GM21786 (cell line): ENCODE measurements at regions not wholly inside any gene's neighbourhood (a gene's known extent, or its start where the extent isn't known, plus 50 kb on each side); places are given as distances from the start of the nearest gene placed in this dataset.
A peak's percentile ranks its signal among the peaks of the same experiment; 100 is the strongest.
"Not testable (repeated sequence)": the region's sequence is repeated elsewhere in the genome, so short reads cannot be mapped to it uniquely, and the experiment has no call there.

ENCODE experiments used
- ATAC-seq: cut with Tn5 transposase; IDR thresholded peaks from one replicate; pipeline ENCODE4 v1.9.1; 2021; ENCODE audit not compliant: unreplicated experiment

DNA sequence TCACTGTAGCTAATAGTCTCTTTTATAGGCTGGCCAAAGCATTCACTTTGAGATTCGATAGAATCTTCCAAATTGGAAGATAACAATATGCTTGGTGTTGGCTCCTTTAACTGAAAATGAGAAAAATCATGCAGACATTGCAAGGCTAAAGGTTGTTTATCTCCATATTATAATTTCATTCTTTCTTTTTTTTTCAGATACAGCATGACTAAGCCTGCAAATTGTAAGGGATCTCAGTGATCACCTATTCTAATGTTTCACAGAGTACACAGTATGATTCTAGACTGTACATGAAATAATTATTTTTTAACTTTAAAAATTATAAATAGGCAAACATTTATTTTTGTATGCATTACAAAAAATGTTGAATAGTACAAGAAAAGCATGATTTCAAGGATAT is 451.7 kb upstream of the DDI1 start:
- no peak for ATAC-seq

DNA sequence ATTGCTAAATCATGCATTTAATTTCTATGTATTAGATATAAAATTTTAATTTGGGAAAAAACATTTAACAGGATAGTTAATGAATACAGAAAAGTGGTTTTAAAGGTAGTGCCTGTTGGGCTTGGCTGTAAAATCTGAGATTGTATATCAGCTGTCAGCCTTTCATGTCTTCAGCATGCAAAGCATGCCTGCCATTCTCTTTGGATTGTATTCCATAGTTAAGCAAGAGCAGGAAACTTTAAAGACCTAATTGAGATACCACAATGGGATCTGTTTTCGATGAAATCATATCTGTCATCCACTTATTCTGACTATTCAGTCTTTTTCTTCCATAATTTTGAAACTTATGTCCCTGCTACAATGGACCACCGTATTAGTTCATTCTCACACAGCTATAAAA is 451.0 kb upstream of the DDI1 start:
- ATAC-seq = no peak

DNA sequence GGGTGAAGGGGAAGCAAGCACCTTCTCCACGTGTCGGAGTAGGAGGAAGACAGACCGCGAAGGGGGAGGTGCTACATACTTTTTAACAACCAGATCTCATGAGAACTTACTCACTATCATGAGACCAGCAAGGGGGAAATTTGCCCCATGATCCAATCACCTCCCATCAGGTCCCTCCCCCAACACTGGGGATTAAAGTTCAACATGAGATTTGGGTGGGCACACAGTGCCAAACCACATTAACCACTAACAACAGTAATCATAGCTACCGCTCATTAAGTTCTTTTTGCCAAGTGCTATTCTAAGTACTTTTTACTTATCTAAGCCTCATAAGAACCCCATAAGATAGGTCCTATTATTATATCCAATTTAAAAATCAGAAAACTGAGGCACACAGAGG is 450.5 kb upstream of the DDI1 start:
- no peak for ATAC-seq

DNA sequence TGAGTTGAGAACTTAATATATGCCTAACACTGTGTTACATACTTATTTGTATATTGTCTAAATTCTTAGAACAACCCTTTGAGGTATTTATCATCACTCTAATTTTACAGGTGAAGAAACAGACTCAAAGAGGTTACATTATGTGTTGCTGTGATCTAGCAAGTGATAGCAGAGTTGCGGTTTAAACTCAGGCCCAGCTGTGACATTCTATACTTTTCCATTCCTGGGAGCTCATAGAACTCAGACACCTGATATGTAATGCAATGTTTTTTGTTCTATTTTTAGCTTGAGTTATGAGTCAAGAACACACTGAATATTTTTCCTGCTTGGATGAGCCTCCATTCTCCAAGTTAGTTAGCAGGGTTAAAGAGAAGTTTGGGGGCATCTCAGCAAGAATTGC is 449.7 kb upstream of the DDI1 start:
- no peak for ATAC-seq

DNA sequence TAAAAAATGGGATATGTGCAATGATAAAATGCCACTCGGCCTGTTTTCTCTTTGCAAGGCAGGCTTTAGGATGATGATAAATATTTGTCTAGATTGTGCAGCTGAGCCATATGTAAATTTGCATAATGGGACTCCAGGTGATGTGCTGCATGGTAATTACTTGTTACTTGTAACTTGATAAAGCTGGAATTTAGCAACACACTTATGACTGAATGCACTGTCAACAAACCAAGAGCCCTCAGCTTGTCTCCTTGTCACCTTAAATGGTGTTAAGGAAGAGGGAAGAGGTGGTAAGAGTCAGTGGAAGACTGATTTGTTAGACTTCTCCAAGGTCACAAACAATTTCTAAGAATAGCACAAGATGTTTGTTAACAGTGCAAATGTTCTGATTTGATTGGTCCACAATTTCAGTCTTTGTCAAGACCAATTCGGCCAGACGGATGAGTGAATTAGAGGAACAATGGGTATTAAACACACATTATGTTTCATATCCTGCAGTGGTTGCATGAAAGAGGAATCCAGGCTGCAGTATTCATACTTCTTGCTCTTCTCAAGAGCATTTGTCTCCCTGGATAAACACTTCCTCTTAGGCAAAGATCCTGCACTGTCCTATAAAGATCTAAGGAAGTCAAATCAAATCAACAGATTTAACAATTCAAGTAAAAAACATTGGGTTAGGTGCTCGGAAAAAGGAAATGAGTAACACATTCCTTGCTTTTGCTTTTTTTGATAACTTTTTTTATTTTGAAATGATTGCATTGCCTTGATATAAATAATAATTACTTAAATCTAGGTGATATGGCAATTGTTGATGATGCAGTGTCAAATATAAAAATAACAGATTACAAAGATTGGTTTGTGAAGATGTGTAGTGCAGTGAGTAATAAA is 448.3 kb upstream of the DDI1 start:
- no peak for ATAC-seq

DNA sequence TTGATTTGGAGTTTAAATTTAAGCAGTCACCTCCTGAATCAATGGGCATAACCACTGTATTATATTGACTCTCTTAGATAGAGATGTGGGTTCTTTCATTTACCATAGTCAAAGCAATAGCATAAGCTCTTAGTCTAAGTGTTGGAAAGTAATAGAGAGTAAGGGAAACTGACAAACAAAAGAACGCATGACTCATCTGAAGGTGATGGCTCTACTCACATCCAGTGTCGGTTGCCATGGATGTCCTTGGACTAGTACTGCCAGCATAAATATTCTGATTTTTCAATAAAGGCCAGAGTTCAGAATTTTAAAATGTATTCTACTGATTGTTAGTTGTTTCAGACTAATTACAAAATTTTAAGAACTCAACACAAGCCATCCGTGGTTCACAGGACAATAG is 444.9 kb upstream of the DDI1 start:
- no peak for ATAC-seq

DNA sequence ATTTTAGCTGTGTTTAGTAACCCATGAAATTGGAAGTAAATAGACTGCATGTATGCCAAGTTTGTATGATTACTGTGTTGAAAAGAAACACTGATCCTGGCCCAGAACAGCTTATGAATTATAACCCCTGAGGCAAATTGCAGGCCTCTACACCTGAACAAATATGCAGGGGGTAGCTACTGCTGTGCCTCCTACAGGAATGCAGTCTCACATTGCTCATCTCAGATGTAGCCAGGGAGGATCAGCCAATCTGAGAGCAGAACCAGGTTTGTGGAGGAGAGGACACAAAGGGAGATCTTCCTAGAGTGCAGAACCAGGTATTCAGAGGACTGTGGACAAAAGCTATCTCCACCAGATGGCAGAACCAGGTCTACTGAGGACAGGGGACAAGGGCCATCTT is 442.2 kb upstream of the DDI1 start:
- no peak for ATAC-seq

DNA sequence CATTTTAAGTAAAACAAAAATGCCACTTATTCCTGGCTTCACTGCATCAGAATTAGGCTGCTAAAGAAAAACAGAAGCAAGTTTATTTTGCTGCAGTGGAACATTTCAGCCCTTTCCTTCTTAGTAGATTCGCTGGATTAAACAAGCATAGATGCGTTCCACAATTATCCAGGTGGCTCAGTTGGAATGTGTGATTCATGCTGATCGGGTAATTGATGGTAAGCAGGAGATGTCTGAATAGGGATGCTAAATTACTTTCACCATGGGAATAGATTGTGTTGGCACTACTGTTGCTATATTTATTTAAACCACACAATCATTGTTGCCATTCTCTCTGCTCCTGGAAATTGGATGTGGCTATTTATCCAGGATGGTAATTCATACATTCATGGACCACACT is 440.1 kb upstream of the DDI1 start:
- no peak for ATAC-seq

DNA sequence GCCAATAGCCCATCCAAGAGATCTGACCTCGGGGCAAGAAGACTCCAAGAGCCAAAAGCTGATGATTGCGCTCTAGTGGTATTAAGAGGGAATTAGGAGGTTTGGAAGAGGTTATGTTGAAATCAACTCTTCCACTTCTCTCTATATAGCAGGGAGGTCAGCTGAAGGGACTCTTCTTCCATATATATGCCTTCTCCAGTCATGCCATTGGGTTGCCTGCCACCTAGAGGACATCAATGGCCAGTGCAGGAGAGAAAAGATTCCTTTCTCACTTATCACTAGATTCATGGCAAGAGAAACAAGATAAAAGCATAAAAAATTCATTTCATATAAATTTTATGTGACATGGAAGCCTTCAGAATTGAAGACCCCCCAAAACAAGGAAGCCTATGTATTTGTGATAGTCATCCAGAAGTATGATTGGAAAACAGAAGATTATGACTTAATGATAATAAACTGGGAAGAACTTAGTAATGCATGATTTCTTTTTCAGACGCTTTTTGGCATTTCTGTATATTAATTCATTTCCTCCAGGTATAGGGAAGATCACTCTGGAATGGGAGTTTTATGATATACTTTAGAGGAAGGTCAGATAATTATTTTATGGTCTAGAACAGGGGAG is 435.1 kb upstream of the DDI1 start:
- peak; percentile 98 for ATAC-seq

DNA sequence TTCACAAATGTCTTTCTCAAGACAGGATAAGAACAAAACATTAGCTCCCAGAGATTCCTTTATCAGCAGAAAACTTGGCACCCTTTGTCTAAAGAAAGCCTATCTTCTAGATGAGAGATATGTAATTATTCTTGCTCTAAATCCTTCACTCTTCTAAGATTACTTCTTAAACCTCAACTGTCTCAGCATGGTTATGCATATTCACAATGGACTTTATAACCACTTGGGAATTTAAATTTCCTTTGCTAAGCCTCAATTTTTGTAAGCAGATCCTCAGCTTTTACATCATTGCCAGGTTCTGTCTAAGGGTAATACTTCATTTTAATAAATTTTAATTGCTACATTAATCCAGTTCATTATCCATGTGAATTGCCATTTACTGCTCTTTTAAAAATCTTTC is 433.6 kb upstream of the DDI1 start:
- ATAC-seq = no peak

DNA sequence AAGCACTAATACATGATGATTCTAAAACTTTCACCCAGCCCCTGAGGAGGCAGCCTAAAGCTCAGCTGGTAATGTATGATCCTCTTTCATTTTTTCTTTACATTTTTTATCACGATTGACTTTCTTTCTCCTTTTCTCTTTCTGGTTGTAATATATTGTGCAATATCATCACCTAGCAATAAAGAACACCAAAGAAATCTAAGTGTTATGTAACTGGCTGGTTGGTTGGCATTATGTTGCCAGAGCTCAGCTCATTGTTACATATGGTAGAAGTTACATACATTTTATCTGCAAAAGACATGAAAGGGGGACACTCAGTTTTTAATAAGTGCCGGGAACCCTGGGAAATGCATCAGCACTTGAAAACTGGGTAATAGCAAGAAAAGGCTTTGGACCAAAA is 432.1 kb upstream of the DDI1 start:
- ATAC-seq = no peak

DNA sequence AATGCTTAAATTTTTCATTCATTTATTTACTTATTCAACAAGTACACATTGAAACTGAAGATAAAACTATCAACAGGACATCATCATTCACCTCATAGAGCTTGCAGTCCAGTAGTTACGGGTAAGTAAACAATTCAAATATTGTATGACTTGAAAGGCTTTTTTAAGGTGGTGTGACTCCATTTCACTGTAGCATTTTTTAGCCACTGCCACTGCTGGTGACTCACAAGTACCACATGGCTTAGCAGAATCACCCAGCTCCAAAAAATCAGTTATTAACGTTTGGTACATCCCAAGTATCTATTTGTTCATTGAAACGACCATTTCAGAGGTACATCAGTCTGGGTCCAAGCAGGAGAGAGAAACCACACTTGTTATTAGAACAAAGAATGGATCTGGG is 427.9 kb upstream of the DDI1 start:
- ATAC-seq = no peak

DNA sequence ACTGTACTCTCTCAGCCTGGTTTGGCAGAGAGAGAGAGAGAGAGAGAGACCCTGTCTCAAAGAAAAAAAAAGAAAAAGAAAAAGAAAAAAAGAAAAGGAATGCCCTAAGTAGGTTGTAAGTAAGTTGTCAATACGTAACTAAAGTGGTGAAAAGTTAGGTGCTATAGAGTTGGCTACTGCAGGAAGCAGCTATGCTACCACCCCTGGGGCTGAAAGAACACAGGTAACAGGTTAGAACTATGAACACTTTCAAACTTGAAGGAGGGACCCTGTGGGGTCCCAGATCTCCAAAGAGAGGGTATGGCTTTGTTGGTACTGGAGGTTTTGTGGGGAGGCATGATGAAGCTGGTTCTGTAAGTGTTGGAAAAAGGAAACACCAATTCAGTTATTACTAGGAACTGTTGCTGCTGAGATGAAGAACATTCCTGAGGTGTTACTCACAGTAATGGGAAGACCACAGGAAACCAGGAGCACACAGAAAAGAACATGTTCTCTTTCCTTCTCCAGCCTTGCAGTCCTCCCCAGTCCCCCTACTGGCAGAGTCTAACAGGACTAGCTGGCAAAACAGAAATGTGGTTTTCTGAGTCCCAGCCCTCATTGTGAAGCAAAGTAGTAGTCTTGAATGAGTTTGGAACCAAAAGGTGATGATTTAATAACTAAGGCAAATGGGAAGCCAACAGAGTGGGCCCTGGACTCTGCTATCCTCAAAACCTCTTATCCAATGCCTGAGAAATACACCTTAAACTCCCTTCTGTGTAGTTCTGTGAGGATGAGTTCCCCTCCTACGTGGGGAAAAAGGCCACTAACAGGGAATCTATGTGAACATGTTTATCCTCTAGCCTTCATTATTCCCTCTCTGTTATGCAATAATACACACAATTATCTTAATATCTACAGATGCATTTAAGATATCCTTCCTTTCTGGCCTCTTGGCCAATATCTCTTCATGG is 427.0 kb upstream of the DDI1 start:
- ATAC-seq = no peak

DNA sequence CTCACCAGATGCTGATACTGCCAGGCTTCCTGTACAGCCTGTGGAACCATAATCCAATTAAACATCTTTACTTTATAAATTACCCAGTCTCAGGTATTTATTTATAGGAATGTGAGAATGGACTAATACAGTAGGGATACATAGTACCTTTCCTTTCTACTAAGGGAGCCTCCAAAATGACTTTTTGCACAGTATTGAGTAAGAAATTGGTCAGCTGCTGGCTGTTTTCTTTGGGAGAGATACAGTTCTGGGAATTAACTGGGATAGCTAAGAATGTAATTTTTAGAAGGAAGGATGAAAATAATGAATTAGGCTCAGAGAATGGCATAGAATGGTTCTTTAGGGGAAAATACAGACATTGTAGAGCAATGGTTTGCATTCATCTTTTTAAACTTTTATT is 426.0 kb upstream of the DDI1 start:
- ATAC-seq = no peak

DNA sequence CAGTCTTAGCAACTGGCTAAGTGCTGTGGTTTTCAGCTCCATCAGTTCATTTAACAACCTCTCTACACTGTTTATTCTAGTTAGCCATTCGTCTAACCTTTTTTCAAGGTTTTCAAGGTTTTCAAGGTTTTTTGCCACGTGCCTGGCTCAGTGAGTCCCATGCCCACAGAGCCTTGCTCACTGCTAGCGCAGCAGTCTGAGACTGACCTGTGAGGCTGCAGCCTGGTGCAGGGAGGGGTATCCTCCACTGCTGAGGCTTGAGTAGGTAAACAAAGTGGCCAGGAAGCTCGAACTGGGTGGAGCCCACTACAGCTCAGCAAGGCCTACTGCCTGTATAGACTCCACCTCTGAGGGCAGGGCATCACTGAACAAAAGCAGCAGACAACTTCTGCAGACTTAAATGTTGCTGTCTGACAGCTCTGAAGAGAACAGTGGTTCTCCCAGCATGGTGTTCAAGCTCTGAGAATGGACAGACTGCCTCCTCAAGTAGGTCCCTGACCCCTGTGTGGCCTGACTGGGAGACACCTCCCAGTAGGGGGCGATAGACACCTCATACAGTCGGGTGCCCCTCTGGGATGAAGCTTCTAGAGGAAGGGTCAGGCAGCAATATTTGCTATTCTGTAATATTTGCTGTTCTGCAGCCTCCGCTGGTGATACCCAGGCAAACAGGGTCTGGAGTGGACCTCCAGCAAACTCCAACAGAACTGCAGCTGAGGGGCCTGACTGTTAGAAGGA is 424.7 kb upstream of the DDI1 start:
- ATAC-seq = not testable (repeated sequence)

DNA sequence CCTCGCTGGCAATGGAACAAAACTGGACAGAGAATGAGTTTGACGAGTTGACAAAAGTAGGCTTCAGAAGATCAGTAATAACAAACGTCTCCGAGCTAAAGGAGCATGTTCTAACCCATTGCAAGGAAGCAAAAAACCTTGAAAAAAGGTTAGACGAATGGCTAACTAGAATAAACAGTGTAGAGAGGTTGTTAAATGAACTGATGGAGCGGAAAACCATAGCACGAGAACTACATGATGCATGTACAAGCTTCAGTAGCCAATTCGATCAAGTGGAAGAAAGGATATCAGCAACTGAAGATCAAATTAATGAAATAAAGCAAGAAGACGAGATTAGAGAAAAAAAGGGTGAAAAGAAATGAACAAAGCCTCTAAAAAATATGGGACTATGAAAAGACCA is 424.0 kb upstream of the DDI1 start:
- not testable (repeated sequence) for ATAC-seq

DNA sequence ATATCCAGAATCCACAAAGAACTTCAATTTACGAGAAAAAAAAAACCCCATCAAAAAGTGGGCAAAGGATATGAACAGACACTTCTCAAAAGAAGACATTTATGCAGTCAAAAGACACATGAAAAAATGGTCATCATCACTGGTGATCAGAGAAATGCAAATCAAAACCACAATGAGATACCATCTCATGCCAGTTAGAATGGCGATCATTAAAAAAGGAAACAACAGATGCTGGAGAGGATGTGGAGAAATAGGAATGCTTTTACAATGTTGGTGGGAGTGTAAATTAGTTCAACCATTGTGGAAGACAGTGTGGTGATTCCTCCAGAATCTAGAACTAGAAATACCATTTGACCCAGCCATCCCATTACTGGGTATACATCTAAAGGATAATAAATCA is 419.9 kb upstream of the DDI1 start:
- not testable (repeated sequence) for ATAC-seq

DNA sequence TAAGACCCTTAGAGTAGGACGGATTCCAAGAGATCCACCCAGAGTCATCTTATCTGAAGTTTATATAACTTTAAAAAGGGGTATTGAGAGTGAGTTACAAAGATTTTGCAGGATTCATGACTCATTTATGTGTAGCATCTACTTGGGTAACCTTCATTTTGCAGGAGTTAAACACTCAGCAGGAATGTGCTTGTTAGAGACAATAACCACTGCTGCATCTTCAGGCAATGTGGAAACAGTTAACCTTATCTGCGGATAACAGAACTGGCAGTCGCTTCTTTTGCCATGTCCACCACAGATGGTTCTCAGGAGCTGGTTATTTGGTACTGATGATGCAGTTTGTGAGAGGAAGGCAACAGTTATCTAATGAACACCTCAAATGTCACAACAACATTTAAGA is 417.9 kb upstream of the DDI1 start:
- no peak for ATAC-seq

DNA sequence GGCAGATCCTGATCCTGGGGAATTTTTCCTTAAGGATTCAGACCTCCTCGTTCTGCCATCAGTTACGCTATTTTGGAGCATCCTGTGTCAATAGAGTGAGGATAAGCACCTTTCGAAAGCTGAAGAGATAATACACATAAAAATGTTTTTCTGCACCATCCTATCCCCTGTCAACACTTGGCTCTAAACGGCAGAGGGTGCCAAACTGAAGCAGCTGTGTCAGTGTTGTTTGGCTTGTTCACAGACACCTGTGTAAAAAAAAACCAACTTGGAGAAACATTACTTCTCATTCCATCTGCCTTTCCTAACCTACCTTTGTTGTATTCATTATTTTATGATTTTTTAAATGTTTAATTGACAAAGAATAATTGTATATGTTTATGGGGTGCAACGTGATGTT is 417.0 kb upstream of the DDI1 start:
- ATAC-seq = no peak

DNA sequence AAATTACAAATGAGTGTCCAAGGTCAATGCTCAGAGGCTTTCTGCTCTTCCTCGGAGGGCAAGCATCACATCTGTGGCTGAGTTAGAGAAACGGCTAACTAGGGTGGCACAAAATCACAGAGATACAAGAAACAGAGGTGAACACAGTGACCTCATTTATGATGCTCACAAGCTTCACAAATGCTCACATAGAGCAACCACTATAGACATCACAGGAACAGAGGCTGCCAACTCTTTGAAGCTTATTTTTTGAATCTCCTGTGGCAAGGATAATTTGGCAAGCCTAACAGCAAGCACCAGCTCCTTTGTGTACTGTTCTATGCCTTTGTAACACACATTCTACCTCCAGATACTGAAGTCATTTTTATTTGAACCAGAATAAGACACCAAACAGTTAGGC is 416.5 kb upstream of the DDI1 start:
- ATAC-seq = no peak

DNA sequence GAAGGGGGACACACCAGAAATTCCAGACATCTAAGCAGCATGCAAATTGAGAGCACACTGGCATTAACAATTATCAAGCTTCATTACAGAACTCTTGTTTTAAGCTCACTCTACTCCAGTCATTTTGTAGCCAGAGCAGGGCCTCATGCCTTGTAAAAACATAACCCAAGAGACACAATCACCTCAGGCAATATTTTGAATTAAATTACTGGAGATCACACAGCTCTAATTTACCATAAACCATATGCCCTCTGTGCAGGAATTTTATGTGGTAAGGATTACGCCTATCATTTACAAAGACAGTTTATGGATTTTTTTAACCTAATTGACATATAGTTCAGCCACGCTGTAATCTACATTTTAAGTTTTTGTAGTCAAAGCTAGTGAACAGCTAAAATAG is 414.1 kb upstream of the DDI1 start:
- ATAC-seq = no peak
